Stimulated activated CD8-positive, alpha-beta memory T cell treated with anti-CD3 and anti-CD28 coated beads, Interleukin-15, amount 100 ng/mL, for 48 hours (primary cell): ENCODE measurements at regions not wholly inside any gene's neighbourhood (a gene's known extent, or its start where the extent isn't known, plus 50 kb on each side); places are given as distances from the start of the nearest gene placed in this dataset.
A peak's percentile ranks its signal among the peaks of the same experiment; 100 is the strongest.

Source experiments
- DNase-seq, 2 donors: peaks; one replicate each; pipeline ENCODE4 v3.0.0-alpha.2; 2020; ENCODE audit warnings: low read depth in 2 of 2

- DNase-seq, result no peak
Measured at GRCh38 chrY:14139521-14139920, 83.5 kb downstream of the VCY1B start.

- no peak for DNase-seq
Measured at GRCh38 chrY:14145614-14146013, 89.6 kb downstream of the VCY1B start.

DNA sequence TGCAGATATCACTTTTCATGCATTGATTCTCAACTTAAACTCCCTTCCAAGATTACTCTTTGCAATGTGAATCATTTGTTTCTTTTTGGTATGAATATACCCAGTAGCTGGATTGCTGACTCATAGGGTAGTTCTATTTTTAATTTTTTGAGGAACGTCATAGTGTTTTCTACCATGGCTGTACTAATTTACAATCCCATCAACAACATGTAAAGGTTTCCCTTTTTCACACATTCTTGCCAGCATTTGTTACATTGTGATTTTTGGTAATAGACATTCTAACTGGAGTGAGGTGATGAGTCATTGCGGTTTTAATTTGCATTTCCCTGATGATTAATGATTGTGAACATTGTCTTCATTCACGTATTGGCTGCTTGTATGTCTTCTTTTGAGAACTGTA is 126.7 kb downstream of the VCY1B start:
- DNase-seq, result no peak

DNA sequence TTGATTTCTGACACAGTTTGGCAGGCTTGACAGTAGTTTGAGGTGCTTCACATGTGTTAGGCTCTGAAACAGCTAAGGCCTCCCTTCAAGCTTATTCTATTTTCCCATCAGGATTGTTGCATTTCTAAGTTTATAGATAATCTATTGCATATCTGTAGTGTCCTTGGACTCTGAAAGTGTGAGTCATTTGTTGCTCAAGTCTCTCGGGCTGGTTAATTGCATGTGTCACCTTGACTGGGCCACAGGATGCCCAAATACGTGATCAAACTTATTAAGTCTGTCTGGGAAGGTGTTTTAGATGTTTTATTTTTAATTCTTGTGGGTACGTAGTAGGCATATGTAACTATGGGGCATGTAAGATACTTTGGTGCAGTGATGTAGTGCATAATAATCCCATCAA is 166.0 kb downstream of the VCY1B start:
- DNase-seq, result no peak

GRCh38 chrY:14231703-14232102 is 175.7 kb downstream of the VCY1B start:
- DNase-seq, result no peak

GRCh38 chrY:14235070-14235469 is 179.0 kb downstream of the VCY1B start:
- no peak for DNase-seq

GRCh38 chrY:14238277-14238676 is 182.2 kb downstream of the VCY1B start:
- DNase-seq, result no peak

DNA sequence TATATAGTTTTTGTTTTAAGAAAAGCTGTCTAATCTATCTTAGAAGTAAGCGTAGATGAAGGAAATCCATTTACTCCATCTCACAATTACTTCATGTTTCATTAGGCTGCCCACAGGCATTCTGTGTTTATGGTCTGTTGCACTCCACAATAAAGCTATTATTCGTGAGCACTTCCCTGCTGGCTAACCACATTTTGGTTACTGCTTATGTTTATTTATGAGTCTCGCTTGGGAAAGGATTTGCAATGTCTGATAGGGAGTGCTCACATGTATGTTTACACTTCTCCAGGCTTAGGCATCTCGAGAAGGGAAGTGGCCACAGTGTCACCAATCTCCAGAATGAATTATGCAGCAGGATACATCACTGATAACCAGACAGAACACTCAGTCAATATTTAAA is 190.9 kb downstream of the VCY1B start:
- DNase-seq, result no peak

- no peak for DNase-seq
Measured at GRCh38 chrY:14248878-14249576, 193.0 kb downstream of the VCY1B start.

DNA sequence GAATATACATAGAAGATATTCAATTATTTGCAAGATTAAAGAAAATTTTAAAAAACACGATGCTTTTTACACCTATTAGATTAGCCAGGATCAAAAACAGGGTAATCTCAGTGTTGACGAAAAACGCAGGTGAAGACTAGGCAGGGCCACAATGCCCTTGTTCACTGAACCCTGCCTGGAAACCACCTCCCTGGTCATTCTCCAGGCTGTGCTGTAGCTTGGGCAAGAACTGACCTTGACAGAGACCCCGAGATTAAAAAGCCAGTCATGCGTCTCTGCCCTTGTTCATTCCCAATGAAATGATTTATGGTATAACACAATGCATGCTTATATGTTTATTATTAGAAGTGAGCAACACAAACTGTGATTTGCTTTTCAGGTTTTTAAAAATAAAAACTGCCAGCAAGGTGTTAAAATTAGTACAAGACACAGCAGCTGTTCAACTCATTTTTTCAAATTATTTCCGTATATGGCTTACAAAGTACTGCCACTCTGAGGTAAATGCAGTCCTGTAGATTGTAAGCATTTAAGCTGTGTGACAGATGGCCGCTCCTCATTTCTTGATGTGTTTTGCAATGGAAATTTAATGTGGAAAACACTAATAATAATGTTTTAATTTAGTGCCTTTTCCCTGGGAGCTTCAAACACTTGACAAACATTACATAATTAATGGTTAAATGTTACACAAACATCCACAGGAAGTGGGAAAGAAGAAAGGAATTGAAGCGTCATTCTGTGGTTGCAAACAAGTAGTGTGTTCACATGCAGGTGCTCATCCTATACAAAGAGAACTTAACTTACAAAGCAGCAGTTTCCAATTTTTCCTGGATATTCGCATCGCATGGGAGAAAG is 200.2 kb downstream of the VCY1B start:
- DNase-seq, result no peak

DNA sequence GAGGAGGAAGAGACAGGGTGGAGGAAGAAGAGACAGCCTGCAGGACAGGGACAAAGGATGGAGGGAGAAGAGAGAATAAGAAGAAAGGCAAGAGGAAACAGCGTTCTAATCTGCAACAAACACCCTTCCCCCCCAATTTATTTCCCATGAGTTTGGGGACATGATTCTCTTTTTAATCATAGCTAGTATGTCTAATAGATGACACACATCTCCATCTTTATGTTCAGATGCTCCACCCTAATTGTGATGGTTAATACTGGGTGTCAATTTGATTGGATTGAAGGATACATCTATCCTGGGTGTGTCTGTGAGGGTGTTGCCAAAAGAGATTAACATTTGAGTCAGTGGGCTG is 200.8 kb downstream of the VCY1B start:
- no peak for DNase-seq

- no peak for DNase-seq
Measured at GRCh38 chrY:14277029-14277428, 221.0 kb downstream of the VCY1B start.

- DNase-seq, result no peak
Measured at GRCh38 chrY:14290656-14291375, 233.5 kb upstream of the NLGN4Y start.

GRCh38 chrY:14292382-14292781 is 231.9 kb upstream of the NLGN4Y start:
- no peak for DNase-seq

DNA sequence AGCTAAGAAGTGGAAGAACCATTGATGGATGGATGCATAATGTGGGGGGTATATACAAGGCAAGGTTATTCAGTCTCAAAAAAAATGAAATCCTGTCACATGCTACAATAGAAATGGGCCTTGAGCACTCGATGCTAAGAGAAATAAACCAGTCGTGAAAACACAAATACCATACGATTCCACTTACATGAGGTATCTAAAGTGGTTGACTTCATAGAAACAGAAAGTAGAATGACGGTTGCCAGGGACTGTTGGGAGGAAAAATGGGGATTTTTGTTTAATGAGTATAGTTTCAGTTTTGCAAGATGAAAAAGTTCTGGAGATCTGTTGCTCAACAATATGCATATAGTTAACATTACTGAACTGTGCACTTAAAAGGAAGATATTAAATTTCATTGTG is 223.6 kb upstream of the NLGN4Y start:
- DNase-seq, result no peak

- DNase-seq, result no peak
Measured at GRCh38 chrY:14301552-14301951, 222.8 kb upstream of the NLGN4Y start.

GRCh38 chrY:14328677-14329345 is 195.5 kb upstream of the NLGN4Y start:
- no peak for DNase-seq

- DNase-seq, result no peak
Measured at GRCh38 chrY:14330362-14330761, 194.0 kb upstream of the NLGN4Y start.

GRCh38 chrY:14339524-14339923 is 184.8 kb upstream of the NLGN4Y start:
- no peak for DNase-seq

DNA sequence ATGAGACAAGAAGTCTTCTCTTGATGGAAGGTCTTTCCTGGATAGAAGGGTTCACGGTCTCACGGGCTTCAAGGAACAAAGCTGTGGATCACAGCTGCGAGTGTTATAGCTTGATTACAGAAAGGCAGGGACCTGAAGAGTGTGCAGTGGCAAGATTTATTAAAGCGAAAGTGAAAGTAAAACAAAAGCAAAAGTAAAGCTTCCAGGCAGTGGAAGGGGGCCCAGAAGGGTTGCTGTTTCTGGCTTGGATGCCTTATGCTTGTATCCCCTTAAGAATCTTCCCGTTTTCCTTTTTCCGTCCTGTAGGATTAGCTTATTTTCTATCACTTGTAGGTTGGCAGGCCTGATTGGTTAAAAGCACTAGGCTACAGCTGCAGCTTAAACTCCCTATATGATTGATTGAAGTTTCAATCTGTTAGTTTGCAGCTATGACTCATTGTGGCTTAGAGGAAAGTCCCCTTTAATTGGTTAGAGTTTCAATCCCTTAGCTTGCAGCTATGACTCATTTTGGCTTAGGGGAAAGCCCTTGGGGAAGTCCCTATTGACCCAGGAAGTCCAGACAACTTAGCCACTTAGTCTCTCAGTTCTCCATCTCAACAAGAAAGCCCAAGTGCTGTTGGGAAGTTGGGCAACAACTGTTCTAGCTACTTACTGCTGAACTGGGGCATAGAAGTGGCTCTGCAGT is 183.7 kb upstream of the NLGN4Y start:
- peak in 1 of 2 donors; percentile 34 for DNase-seq

GRCh38 chrY:14344648-14345333 is 179.5 kb upstream of the NLGN4Y start:
- DNase-seq, result no peak
